WERI-Rb-1 (cell line): ENCODE measurements at regions not wholly inside any gene's neighbourhood (a gene's known extent, or its start where the extent isn't known, plus 50 kb on each side); places are given as distances from the start of the nearest gene placed in this dataset.

Experiments used
- DNase-seq: peaks from one replicate; pipeline ENCODE4 v3.0.0-alpha.2; 2020
- H3K27ac ChIP-seq: fragments of 250-450 bp; sonication (Bioruptor Pico); 2 replicates; pipeline ENCODE4 v1.5.1; 2020; ENCODE audit warnings: mild to moderate bottlenecking, moderate library complexity
- H3K27me3 ChIP-seq: fragments of 250-450 bp; sonication (Bioruptor Pico); 2 replicates; pipeline ENCODE4 v1.5.1; 2021; ENCODE audit warnings: mild to moderate bottlenecking, low read depth, moderate library complexity; ENCODE audit not compliant: insufficient read depth, severe bottlenecking
- H3K36me3 ChIP-seq: fragments of 250-450 bp; sonication (Bioruptor Pico); 2 replicates; pipeline ENCODE4 v1.5.1; 2020; ENCODE audit warnings: mild to moderate bottlenecking, moderate library complexity
- H3K4me3 ChIP-seq: 2 replicates; pipeline ENCODE4 v1.5.1; 2011; ENCODE audit warnings: low read depth, mild to moderate bottlenecking, control low read depth, low read length
- H3K9me3 ChIP-seq: fragments of 250-450 bp; sonication (Bioruptor Pico); 2 replicates; pipeline ENCODE4 v1.5.1; 2021; ENCODE audit warnings: mild to moderate bottlenecking, moderate library complexity; ENCODE audit not compliant: severe bottlenecking
- TF ChIP-seq, protein P1 (sequence below): IDR thresholded peaks from 2 replicates; pipeline ENCODE4 v1.5.1; 2011; ENCODE audit warnings: low read depth, mild to moderate bottlenecking, control low read depth, inconsistent platforms, low read length

DNA sequence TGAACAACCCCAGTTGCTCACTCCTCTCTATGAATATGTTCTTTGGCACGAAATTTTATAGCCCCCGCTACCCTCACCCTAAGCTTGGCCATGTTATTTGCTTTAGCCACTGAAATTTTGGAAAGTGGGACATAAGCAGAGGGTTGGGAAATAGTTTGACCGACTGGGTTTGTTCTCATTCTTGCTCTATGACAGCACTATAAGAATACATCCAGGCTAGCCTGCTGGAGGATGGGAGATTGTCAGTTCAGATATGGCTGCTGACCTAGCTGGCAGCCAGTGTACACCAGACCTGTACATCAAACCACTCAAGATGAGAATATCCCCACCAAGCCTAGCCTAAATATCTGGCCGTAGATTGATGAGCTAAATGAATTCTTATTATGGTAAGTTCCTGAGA, 298.1 kb downstream of the PDGFC start:
- H3K27me3 ChIP-seq, result no peaks in the 10 kb centered on the region
- TF ChIP-seq, protein P1, sequence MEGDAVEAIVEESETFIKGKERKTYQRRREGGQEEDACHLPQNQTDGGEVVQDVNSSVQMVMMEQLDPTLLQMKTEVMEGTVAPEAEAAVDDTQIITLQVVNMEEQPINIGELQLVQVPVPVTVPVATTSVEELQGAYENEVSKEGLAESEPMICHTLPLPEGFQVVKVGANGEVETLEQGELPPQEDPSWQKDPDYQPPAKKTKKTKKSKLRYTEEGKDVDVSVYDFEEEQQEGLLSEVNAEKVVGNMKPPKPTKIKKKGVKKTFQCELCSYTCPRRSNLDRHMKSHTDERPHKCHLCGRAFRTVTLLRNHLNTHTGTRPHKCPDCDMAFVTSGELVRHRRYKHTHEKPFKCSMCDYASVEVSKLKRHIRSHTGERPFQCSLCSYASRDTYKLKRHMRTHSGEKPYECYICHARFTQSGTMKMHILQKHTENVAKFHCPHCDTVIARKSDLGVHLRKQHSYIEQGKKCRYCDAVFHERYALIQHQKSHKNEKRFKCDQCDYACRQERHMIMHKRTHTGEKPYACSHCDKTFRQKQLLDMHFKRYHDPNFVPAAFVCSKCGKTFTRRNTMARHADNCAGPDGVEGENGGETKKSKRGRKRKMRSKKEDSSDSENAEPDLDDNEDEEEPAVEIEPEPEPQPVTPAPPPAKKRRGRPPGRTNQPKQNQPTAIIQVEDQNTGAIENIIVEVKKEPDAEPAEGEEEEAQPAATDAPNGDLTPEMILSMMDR, result no peak
- no peak for DNase-seq

DNA sequence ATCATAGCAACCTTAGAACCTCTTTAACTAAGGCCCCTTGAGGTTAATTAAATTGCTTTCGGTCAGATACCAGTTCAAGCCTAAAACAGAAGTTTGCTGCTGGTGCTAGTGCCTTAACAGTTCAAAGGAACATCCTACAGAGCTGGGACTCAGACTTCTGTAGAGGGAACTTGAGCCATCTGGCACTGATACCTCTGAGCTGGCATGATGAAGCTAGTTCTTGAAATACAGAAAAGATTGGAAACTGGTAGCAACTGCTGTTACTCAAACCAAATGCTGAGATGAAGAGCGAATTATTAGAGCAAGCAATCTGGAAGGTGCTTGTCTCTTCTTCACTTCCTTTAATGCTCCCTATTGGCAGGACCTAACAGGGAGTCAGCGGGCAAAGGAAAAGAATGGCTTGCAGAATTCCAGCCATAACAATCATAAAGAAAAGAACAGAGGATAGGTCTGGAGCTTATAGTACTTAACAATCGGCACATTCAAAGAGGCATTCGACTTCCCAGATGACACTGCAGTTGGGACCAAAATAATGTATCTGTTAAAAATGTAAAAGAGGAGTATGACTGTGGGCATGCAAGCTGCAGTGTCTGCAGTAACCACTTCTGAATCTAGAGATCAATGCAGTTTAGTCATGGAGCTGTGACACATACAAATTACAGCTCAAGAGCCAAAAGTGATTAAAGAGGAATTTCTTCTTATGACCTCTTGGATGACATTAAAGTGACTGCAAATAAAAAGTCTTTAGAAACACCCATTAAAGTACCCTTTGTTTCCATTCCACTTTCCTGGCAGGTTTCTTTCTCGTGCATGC, 298.9 kb downstream of the PDGFC start:
- no peak overlapping the region for H3K27ac ChIP-seq
- H3K27me3 ChIP-seq, result no peaks in the 10 kb centered on the region
- H3K36me3 ChIP-seq, result no peaks in the 10 kb centered on the region
- no peaks in the 10 kb centered on the region for H3K9me3 ChIP-seq
- TF ChIP-seq, protein P1, result no peak
- no peak for DNase-seq
- H3K4me3 ChIP-seq, result no peak overlapping the region

More for the DNA sequence above, 298.1 kb downstream of the PDGFC start:
- Histone ChIP-seq H3K27ac (no peak overlapping the region), H3K36me3 (no peaks in the 10 kb centered on the region), H3K9me3 (no peaks in the 10 kb centered on the region), H3K4me3 (no peak overlapping the region)

DNA sequence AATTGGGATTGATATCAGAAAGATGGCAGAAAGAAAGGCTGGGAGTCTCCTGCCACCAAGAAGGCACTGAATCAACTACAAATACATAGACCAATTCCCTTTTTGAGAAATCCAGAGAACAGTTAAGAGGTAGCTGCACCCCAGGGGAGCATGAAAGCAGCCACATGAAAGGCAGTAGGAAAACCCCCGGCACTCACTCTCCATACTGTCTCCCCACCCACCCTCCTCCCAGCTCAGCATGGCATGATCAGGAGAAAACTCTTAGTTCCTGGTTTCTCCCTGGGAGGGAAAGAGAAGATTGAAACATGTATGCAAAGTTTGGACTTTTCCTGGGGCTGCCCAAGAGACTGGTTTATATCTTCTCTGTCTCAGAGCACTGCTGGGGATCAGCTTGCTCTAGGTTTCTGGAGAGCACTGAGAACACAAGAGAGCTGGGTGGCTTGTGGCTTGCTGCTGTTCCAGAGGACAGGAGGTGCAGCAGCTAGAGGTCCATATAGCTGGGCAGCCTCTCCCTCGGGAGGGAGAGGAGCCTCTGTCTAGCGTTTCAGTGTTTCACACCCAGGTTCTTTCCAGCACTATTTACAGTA, 305.7 kb downstream of the PDGFC start:
- DNase-seq, result no peak
- Histone ChIP-seq H3K27ac (no peak overlapping the region), H3K4me3 (no peak overlapping the region), H3K9me3 (no peaks in the 10 kb centered on the region), H3K36me3 (no peaks in the 10 kb centered on the region), H3K27me3 (no peaks in the 10 kb centered on the region)
- TF ChIP-seq, protein P1, result no peak

DNA sequence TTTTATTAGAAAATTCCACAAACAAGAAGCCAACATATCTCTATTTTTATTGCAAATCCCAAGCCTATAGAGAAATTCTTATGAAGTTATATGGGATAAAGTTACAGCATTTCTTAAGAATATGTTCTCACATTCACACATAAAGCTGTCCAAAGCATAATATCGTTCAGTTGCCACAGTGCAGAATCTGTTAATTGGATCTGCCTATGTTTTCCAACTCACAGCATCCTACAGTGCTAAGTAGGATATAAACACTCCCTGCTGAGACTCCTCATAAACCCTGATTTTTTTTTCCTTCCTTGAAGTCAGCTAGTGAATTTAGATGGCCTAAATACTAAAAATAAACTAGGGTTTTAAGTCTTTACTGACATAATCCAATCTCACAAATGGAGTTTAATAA, 307.9 kb downstream of the PDGFC start:
- no peak for DNase-seq
- Histone ChIP-seq H3K27me3 (no peaks in the 10 kb centered on the region), H3K9me3 (no peaks in the 10 kb centered on the region), H3K4me3 (no peak overlapping the region), H3K27ac (no peak overlapping the region), H3K36me3 (no peaks in the 10 kb centered on the region)
- TF ChIP-seq, protein P1, result no peak

DNA sequence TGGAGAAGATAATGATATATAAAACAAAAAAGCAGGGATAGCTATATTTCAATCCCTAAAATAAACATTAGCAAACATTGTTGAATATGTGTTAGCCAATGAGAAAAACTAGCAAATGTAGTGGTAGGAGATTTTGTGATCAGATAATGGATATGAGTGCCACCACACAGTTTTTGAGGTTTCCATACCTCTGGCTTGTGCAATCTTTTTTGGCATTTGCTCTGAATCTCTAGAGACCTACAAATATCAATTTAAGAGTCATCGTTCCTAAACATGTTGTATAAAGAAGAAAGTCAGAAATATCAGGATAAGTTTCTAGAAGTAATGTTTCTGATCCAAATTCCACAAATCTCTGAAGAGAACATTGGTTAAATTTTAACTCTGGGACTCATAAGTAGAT, 308.7 kb downstream of the PDGFC start:
- H3K27ac ChIP-seq, result no peak overlapping the region
- TF ChIP-seq, protein P1, result no peak
- no peaks in the 10 kb centered on the region for H3K36me3 ChIP-seq
- H3K4me3 ChIP-seq, result no peak overlapping the region
- H3K27me3 ChIP-seq, result no peaks in the 10 kb centered on the region
- H3K9me3 ChIP-seq, result no peaks in the 10 kb centered on the region
- DNase-seq, result no peak

DNA sequence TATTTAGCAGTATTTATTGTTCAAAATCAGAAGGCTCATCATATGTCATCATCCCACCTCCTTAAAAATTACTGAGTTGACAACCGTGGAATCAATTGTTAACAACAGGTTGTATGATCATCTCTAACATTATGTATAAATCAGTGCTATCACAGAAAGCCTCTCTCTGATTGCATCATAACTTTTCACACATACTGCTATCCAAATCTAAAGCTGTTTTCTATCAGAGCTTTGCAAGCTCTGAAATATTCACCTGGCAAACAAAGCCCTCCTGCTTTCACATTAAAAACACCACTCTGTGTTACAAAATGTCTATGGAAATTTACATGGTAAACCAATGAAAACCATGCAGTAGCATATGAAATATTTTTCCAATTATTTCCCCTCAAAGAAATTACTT, 310.0 kb downstream of the PDGFC start:
- DNase-seq, result no peak
- H3K36me3 ChIP-seq, result no peaks in the 10 kb centered on the region
- no peaks in the 10 kb centered on the region for H3K9me3 ChIP-seq
- H3K27ac ChIP-seq, result no peak overlapping the region
- no peak overlapping the region for H3K4me3 ChIP-seq
- no peaks in the 10 kb centered on the region for H3K27me3 ChIP-seq
- TF ChIP-seq, protein P1, result no peak
